Heart left ventricle (tissue), 16 donors: ENCODE measurements at regions not wholly inside any gene's neighbourhood (a gene's known extent, or its start where the extent isn't known, plus 50 kb on each side); places are given as distances from the start of the nearest gene placed in this dataset.

Experiments used
- ATAC-seq, 4 donors: fragments of 200-7000 bp; cut with Tn5 transposase; one replicate each; pipeline ENCODE4 v1.9.1; 2020 to 2022; ENCODE audit warnings: moderate library complexity in 4 of 4, mild to moderate bottlenecking in 3 of 4, moderate number of reproducible peaks in 1 of 4
- DNase-seq, 5 donors: peaks; one replicate each; pipeline ENCODE4 v3.0.0-alpha.2; 2020
- H3K27ac ChIP-seq, 12 donors: fragments of 200-600 bp; sonication (generic) in 4 of 12; one replicate each; pipeline versions ENCODE4 v1.5.0 to v1.8.0; 2016 to 2022; ENCODE audit warnings: mild to moderate bottlenecking in 2 of 12
- H3K27me3 ChIP-seq, 9 donors: fragments of 200-600 bp; sonication (generic) in 2 of 9; one replicate each; pipeline versions ENCODE4 v1.5.1 to v1.8.0; 2016 to 2022; ENCODE audit warnings: mild to moderate bottlenecking in 3 of 9
- H3K36me3 ChIP-seq, 9 donors: fragments of 200-600 bp; sonication (generic) in 2 of 9; one replicate each; pipeline versions ENCODE4 v1.5.0 to v1.8.0; 2018 to 2022; ENCODE audit warnings: mild to moderate bottlenecking in 2 of 9
- H3K4me1 ChIP-seq, 12 donors: fragments of 200-600 bp; sonication (generic) in 4 of 12; one replicate each; pipeline versions ENCODE4 v1.5.0 to v1.8.0; 2016 to 2022; ENCODE audit warnings: mild to moderate bottlenecking in 3 of 12
- H3K4me3 ChIP-seq, 12 donors: fragments of 200-600 bp; sonication (generic) in 4 of 12; one replicate each; pipeline versions ENCODE4 v1.5.0 to v1.8.0; 2017 to 2022; ENCODE audit warnings: mild to moderate bottlenecking in 9 of 12, moderate library complexity in 4 of 12
- H3K9me3 ChIP-seq, 12 donors: fragments of 200-600 bp; sonication (generic) in 4 of 12; one replicate each; pipeline versions ENCODE4 v1.5.0 to v1.8.0; 2016 to 2022; ENCODE audit warnings: mild to moderate bottlenecking in 1 of 12
- POLR2A ChIP-seq, 2 donors: fragments of 450-650 bp; IDR thresholded peaks; one replicate each; pipeline ENCODE4 v1.6.1; 2017; ENCODE audit warnings: antibody characterized with exemption in 2 of 2, mild to moderate bottlenecking in 2 of 2, moderate library complexity in 2 of 2
- WGBS, 4 donors: extraction: QIAGEN DNeasy Blood & Tissue Kit in 2 of 4; methylation state at CpG; one replicate each; pipeline versions ENCODE4 v1.1.5 to v1.1.7; 2013 to 2018; 5-methylcytosine and 5-hydroxymethylcytosine counted together
- intact Hi-C, 10 donors: fragments of 100-400 bp; cut with DNase I; formaldehyde crosslinking; loops; one replicate each; pipeline versions ENCODE4 v1.11.1 to v1.14.2; 2022
- TF ChIP-seq, protein P1 (sequence below), 12 donors: fragments of 200-600 bp; sonication (generic) in 4 of 12; IDR thresholded peaks; one replicate each; pipeline versions ENCODE4 v1.5.0 to v1.8.0; 2018 to 2022; ENCODE audit warnings: antibody characterized with exemption in 12 of 12, mild to moderate bottlenecking in 5 of 12
- donor health status: ischemic (EF 13 %, LVEDD 7.1; RV severe dilation, severe dysfunction).
- donor health status: healthy with polysubstance abuse.
- donor health status: DM: no; HTN: yes; CAD: no.
- donor health status: DM: no; HTN: no; CAD: no.
- donor health status: ischemic (EF 25% LVEDD 6.9; RV normal size, moderate dysfunction).
- donor health status: ischemic (EF 25% LVEDD 5.7; RV mildly dilated, moderate dysfunction).
- donor health status: healthy.
- donor health status: DM: yes; HTN: yes; CAD: no.
- donor health status: ischemic (EF 35%, LVEDD 5.7; RV mildly dilated, moderate dysfunction).
- donor health status: nonischemic (EF 11% LVEDD 7.7; RV severe dilation, severe dysfunction).
- donor health status: DM: yes; HTN: yes; CAD: no.
- donor health status: PGD.
- donor health status: ischemic (EF 29% LVEDD 5.4; RV normal size, mild dysfunction).
- donor health status: nonischemic (EF 23%, LVEDD 6.1; RV moderate dilation, normal function).

DNA sequence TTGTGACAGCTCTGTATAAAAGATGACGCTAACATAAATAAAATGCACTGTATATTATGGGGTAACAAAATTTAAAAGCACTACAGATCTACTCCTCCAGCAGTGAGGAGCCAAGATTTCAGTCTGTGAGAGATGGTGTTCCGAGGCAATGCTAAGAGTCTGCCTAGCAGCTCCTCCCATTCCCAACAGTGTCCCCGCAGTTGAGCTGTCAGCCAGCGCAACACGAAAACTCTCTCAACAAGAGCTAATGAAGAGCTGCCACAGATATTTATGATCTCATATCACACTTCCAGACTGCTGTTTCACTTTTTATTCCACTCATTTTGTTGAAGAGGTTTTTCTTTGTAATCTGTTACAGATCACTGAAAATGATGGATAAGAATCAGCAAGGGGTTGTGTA lies 53.9 kb upstream of the ESRRG start:
- no peaks in the 10 kb centered on the region for H3K9me3 ChIP-seq
- intact Hi-C loops = no loop called here
- DNase-seq (no peak), ATAC-seq (no peak)
- 88 to 93% (median 88%) methylated on average over 5 of the region's 5 CpGs for WGBS, 4 donors
- H3K27me3 ChIP-seq = no peaks in the 10 kb centered on the region
- no peak overlapping the region for H3K27ac ChIP-seq
- no peak overlapping the region for H3K4me3 ChIP-seq
- TF ChIP-seq, protein P1, sequence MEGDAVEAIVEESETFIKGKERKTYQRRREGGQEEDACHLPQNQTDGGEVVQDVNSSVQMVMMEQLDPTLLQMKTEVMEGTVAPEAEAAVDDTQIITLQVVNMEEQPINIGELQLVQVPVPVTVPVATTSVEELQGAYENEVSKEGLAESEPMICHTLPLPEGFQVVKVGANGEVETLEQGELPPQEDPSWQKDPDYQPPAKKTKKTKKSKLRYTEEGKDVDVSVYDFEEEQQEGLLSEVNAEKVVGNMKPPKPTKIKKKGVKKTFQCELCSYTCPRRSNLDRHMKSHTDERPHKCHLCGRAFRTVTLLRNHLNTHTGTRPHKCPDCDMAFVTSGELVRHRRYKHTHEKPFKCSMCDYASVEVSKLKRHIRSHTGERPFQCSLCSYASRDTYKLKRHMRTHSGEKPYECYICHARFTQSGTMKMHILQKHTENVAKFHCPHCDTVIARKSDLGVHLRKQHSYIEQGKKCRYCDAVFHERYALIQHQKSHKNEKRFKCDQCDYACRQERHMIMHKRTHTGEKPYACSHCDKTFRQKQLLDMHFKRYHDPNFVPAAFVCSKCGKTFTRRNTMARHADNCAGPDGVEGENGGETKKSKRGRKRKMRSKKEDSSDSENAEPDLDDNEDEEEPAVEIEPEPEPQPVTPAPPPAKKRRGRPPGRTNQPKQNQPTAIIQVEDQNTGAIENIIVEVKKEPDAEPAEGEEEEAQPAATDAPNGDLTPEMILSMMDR (IDR thresholded peaks at IDR 0.05) = no peak
- no peak for TF ChIP-seq POLR2A (IDR thresholded peaks at IDR 0.05)
- H3K4me1 ChIP-seq = peaks cover 0 to 6% (median 0%) of the 10 kb centered on the region in 12 donors
- H3K36me3 ChIP-seq = no peaks in the 10 kb centered on the region
